Skin of body (tissue), 1 donor: ENCODE measurements at regions not wholly inside any gene's neighbourhood (a gene's known extent, or its start where the extent isn't known, plus 50 kb on each side); places are given as distances from the start of the nearest gene placed in this dataset.
"Not testable (repeated sequence)": the region's sequence is repeated elsewhere in the genome, so short reads cannot be mapped to it uniquely, and the experiment has no call there.

Experiments
- DNase-seq: peaks from one replicate; lab custom pipeline; 2025; lab: John Stamatoyannopoulos, UW

- no peak for DNase-seq
These were observed 50.9 kb downstream of the DISP1 start for GRCh38 chr1:222865718-222866117.

- DNase-seq, result no peak
These were observed 52.5 kb downstream of the DISP1 start for GRCh38 chr1:222867316-222867715.

GRCh38 chr1:222876182-222876581 lies 61.3 kb downstream of the DISP1 start:
- DNase-seq, result no peak

GRCh38 chr1:222877854-222878253 lies 63.0 kb downstream of the DISP1 start:
- no peak for DNase-seq

GRCh38 chr1:222880587-222880986 lies 65.7 kb downstream of the DISP1 start:
- no peak for DNase-seq

- no peak for DNase-seq
These were observed 71.5 kb downstream of the DISP1 start for GRCh38 chr1:222886194-222886854.

- no peak for DNase-seq
These were observed 72.1 kb downstream of the DISP1 start for GRCh38 chr1:222886878-222887351.

GRCh38 chr1:222889440-222889839 lies 74.6 kb downstream of the DISP1 start:
- DNase-seq, result no peak

- no peak for DNase-seq
These were observed 75.9 kb downstream of the DISP1 start for GRCh38 chr1:222890716-222891115.

- DNase-seq, result no peak
These were observed 76.7 kb downstream of the DISP1 start for GRCh38 chr1:222891578-222891977.

- no peak for DNase-seq
These were observed 77.4 kb downstream of the DISP1 start for GRCh38 chr1:222892137-222892769.

- no peak for DNase-seq
These were observed 78.4 kb downstream of the DISP1 start for GRCh38 chr1:222893255-222893654.

GRCh38 chr1:222894331-222894730 lies 79.5 kb downstream of the DISP1 start:
- DNase-seq, result no peak

- DNase-seq, result no peak
These were observed 82.0 kb downstream of the DISP1 start for GRCh38 chr1:222896630-222897526.

GRCh38 chr1:222897527-222898190 lies 82.8 kb downstream of the DISP1 start:
- DNase-seq, result peak; percentile 34

- no peak for DNase-seq
These were observed 83.3 kb downstream of the DISP1 start for GRCh38 chr1:222898191-222898527.

GRCh38 chr1:222899471-222899870 lies 84.6 kb downstream of the DISP1 start:
- no peak for DNase-seq

- DNase-seq, result no peak
These were observed 89.6 kb downstream of the DISP1 start for GRCh38 chr1:222904451-222904850.

GRCh38 chr1:222905151-222905550 lies 90.3 kb downstream of the DISP1 start:
- no peak for DNase-seq

GRCh38 chr1:222906271-222906739 lies 91.5 kb downstream of the DISP1 start:
- not testable (repeated sequence) for DNase-seq

GRCh38 chr1:222909586-222909985 lies 94.7 kb downstream of the DISP1 start:
- no peak for DNase-seq

GRCh38 chr1:222910699-222911098 lies 95.9 kb downstream of the DISP1 start:
- no peak for DNase-seq
